GM19025 (cell line): ENCODE measurements at regions not wholly inside any gene's neighbourhood (a gene's known extent, or its start where the extent isn't known, plus 50 kb on each side); places are given as distances from the start of the nearest gene placed in this dataset.

Experiments
- ATAC-seq: cut with Tn5 transposase; IDR thresholded peaks from one replicate; pipeline ENCODE4 v1.9.1; 2021; ENCODE audit warnings: mild to moderate bottlenecking, low read depth, moderate library complexity; ENCODE audit not compliant: unreplicated experiment

- ATAC-seq = no peak
These were observed 325.1 kb upstream of the TPM1 start for GRCh38 chr15:62717496-62717895.

GRCh38 chr15:62719316-62719715 lies 323.2 kb upstream of the TPM1 start:
- no peak for ATAC-seq

- ATAC-seq = no peak
These were observed 320.3 kb upstream of the TPM1 start for GRCh38 chr15:62722237-62722636.

- ATAC-seq = no peak
These were observed 316.1 kb upstream of the TPM1 start for GRCh38 chr15:62726461-62726860.

- no peak for ATAC-seq
These were observed 315.0 kb upstream of the TPM1 start for GRCh38 chr15:62727501-62727900.

GRCh38 chr15:62730825-62731224 lies 311.7 kb upstream of the TPM1 start:
- no peak for ATAC-seq

- ATAC-seq = no peak
These were observed 310.5 kb upstream of the TPM1 start for GRCh38 chr15:62732078-62732477.

GRCh38 chr15:62734706-62735105 lies 307.8 kb upstream of the TPM1 start:
- ATAC-seq = no peak

GRCh38 chr15:62736756-62737155 lies 305.8 kb upstream of the TPM1 start:
- no peak for ATAC-seq

GRCh38 chr15:62737551-62737950 lies 305.0 kb upstream of the TPM1 start:
- no peak for ATAC-seq

GRCh38 chr15:62739082-62739481 lies 303.5 kb upstream of the TPM1 start:
- ATAC-seq = no peak

- ATAC-seq = no peak
These were observed 303.0 kb upstream of the TPM1 start for GRCh38 chr15:62739507-62739906.

GRCh38 chr15:62740141-62741004 lies 302.2 kb upstream of the TPM1 start:
- ATAC-seq = no peak

- ATAC-seq = no peak
These were observed 301.4 kb upstream of the TPM1 start for GRCh38 chr15:62741106-62741505.

- ATAC-seq = no peak
These were observed 300.0 kb upstream of the TPM1 start for GRCh38 chr15:62742409-62743171.

- ATAC-seq = no peak
These were observed 296.8 kb upstream of the TPM1 start for GRCh38 chr15:62745621-62746225.

GRCh38 chr15:62748196-62748595 lies 294.4 kb upstream of the TPM1 start:
- no peak for ATAC-seq

GRCh38 chr15:62749036-62749815 lies 293.3 kb upstream of the TPM1 start:
- no peak for ATAC-seq

GRCh38 chr15:62750471-62750870 lies 292.1 kb upstream of the TPM1 start:
- ATAC-seq = no peak

- no peak for ATAC-seq
These were observed 289.7 kb upstream of the TPM1 start for GRCh38 chr15:62752657-62753517.
